Stimulated activated CD8-positive, alpha-beta memory T cell treated with anti-CD3 and anti-CD28 coated beads, Interleukin-12 subunit alpha, Interleukin-12 subunit beta, amount 100 ng/mL, for 24 hours (primary cell): ENCODE measurements at regions not wholly inside any gene's neighbourhood (a gene's known extent, or its start where the extent isn't known, plus 50 kb on each side); places are given as distances from the start of the nearest gene placed in this dataset.

ENCODE experiments used
- DNase-seq: peaks from one replicate; pipeline ENCODE4 v3.0.0-alpha.2; 2020; ENCODE audit errors: extremely low read depth

DNA sequence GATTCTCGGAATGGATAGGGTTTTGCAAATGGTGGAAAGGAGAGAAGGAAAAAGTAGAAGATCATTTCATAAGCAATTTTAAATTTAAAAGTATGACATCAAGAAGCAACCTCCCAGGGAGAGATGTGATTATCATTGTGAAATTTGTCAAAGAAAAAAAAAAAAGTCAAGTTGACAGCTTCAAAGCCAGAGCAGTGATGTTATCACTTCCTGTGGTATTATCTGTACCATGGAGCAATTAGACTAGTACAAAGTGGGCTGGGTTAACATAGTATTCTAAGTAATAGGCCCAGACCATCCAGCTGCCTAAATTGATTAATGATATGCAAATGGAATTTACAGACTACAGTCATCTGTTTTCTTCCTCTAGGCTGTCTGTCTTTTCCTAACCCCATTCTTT is 84.0 kb upstream of the NPY start:
- DNase-seq, result no peak

DNA sequence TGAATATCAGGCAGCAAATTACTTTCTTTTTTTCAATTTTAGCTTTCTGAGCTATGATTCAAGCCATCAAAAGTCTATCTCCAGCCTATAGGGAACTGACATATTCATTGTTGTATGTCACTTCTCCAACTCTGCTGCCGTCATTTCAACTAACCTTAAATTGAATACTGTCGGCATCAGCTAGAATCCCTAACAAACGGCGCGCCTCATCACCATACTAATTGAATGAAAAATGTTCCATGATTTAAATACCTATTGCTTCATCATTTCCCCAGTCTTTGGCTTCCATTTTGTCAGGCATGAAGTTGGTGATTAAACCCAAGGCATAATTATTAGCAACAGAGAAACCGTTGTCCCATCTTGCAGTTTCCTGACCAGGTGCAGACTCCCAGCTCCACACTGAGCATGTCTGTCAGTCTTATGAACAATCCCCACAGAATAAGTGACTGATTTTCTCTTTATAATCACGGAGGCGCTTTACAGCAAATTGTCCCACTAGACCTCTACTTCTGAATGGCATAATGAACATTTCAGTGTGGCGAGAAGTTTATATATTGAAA is 83.5 kb upstream of the NPY start:
- no peak for DNase-seq

DNA sequence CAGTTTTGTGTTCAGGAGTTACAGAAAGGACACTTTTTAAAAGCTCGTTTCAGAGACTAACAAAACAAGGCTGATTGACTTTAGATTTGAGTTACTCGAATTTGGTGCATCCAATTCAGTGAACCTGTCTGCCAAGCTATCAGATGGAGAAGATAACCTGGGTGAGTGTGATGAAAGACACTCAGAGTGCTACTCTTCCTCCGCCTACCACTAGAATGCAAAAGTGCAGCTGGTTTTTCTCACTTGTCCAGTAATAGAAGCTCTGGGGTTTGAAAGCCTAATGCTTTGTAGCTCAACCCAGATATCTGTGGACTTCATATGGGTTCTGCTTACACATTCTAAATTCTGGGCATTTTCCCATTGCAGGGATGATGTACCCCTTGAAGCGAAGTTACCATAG is 82.8 kb upstream of the NPY start:
- no peak for DNase-seq

DNA sequence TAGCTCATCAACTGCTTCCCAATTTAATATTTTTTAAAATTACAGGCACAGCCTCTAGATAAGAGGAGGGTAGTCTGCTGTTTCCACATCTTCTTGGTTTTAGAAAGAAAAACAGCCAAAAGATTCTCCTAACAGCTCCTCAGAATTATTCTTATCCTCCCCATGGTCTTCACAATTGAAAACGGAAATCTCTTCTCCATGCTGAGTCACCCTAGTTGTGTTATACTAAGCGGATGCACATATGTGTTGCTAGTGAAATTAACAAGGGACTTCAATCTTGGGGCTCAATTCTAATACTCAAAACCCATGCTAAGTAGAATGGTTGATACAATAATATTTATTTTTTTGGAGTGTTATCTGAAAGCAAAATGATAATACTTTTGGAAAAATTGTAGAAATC is 71.9 kb upstream of the NPY start:
- DNase-seq, result no peak

DNA sequence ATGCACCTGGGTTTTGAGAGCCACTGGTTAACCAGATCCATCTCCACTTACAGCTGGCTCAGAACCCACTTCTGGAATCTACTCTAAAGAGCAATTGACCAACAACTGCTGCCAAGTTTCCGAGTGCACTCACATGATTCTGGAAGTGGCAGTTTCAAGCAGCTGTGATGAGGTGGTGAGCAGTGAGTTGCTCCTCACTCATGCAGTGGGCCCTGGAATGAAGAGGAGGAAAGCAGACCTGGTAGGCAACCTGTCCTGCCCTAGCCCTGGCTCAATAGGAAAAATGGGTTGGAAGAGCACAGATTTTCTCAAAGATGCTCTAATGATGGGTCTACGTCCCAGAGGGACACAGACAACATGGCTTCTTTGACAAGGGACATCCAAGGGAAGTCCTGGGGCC is 70.7 kb upstream of the NPY start:
- no peak for DNase-seq

DNA sequence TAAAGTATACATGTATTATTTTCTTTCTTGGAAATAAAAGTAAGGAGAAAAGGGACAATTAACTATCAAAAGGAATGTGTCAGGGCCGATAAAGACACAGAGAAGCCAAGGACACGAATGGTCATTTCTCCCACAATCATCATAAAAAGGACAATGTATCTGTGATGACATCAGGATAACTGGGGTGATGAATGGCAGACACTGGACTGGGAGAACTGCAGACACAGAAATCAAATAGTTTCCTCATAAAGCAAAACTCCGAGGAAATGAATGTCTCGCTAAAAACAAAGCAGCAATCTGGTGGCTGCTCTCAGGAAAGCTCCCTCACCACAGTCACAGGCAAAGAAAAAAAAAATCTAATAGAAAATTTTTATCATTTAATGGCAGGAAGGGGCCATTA is 69.3 kb upstream of the NPY start:
- DNase-seq, result no peak

DNA sequence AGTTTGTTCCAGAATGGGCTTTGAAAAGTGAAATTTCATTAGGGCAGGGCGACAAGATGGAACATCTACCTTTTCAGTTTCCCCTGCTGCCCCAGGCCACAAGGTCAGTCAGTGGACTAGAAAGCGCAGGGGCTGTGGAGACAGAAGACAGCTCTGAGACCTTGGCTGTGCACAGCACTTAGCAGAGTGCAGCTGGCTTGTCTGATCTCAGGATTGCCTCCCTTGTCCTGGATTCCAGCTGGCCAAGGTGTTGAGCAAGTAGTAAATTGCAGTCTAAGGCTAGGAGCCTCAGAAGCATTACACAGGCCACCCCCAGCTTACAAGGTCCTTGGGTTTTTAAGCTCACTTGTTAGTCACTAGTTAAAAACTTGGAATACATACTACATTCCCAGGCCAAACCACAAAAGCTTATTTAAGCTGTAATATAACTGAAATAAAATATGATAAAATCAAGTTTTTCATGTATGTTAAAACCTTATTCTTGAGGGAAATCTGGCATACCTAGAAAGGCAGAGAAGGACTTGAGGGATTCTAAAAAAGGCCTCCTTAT is 67.3 kb upstream of the NPY start:
- DNase-seq, result no peak

DNA sequence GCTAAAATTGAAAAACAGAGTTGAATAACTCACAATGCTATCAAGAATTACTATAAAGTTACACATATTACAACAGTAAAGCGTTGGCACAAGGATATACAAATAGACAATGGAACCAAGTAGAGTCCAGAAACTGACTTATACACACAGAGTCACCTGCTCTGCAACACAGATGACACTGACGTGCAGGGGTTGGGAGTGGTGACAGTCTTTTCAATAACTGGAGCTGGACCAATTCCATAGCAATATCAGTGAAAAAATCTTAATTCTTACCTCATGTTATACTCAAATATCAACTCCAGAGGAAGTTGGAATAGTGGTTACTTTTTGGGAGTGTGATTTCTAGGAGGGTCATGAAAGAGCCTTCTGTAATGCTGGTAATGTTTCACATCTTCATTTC is 62.5 kb upstream of the NPY start:
- DNase-seq, result no peak

DNA sequence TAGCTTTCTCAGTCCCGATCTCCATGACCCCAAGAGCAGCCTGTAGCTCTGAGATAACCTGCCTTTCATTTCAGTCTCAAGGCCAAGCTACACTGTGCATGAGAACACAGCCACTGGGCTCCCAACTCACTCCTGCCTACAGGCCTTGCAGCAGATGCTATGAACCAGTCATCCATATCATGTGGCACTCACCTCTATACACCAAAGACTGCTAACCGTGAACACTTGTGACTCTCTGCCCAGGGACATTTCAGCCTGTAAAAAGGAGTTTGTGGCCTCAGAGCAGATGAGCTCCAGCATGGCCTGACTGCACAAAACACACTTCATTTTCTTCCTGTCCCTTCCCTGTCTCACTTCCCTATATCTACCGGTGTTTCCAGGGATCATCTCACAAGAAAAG is 56.9 kb upstream of the NPY start:
- no peak for DNase-seq

DNA sequence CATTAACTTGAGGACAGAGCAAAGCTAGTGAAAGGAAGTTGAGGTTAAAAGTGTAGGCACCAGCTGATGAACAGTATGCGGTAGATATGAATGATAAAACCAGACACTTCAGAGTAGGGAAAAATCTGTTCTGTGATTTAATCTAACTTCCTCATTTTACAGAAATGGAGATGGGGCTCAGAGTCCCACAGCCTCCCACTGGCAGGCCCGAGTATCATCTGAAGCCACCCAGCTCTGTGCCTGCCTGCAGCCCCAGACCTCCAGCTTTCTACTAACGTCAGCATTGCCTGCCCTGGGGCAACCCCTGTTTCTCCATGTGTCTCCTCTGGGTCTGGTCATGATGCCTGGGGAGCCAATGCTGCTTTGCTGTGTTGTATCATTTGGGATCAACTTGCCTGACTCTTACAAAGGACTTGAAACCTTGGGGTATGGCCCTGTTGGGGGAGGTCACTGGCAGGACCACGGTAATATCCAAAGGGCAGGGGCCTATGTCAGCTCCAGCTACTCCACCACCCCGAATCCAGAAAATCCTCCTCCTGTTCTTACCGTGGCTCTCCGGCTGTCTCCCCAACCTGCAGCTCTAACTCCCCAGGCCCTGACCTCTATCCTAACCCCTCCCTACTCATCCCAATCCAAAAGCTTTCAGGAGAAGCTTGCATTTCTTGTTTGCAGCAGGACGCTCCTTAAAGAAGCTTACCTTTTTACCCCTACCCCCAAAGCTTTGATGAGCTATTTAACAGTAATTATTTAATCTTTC is 56.2 kb upstream of the NPY start:
- no peak for DNase-seq

DNA sequence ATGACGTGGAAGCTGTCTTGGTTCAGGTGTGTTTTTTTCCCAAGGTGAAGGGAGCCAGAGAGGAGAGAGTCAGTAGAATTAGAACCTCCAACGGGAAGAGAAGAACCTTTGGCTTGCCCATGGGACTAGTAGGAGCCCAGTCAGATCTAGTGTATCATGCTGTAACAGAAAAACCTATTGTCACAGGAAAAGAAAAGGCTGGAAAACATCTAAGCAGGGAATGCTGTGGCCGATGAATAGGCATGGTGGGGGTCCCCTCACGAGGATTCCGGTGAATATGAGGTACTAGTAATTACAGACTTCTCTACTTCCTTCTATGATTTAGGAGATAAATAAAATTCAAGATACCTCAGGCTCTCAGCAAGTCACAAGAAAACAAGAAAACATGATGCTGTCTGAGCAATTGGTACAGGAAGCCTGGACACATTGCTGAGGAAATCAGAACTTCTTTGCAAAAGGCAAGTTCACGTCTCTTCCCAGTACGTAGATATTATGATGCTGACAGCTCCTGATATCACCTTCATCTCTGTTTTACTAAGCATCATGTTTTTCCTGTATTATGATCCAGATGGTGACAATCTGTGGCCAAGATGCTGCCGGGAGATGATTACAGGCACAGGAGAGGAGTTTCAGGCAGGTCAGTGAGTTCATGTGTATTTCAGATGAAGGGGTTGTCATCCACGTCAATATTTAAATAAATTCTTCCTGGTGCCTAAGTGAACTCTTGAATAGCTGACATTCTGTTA is 54.3 kb upstream of the NPY start:
- DNase-seq, result no peak

DNA sequence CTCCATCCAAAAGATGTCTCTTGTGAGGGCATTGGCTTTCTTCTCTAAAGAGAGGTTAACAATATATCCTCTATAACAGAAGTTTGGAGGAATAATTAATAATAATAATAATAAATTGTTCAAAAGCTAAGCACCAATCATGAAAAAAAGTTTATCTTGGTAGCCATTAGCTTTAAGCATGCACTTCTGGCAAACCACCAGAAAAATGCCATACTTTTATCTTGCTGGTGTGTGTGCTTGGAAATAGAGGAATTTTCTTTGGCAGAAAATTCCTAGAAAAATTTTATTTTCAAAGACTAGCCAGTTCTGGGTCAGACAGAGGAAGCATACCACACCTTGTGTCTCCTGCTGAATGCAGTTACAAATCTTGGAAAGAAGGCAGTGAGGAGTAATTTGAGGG is 52.5 kb upstream of the NPY start:
- no peak for DNase-seq

DNA sequence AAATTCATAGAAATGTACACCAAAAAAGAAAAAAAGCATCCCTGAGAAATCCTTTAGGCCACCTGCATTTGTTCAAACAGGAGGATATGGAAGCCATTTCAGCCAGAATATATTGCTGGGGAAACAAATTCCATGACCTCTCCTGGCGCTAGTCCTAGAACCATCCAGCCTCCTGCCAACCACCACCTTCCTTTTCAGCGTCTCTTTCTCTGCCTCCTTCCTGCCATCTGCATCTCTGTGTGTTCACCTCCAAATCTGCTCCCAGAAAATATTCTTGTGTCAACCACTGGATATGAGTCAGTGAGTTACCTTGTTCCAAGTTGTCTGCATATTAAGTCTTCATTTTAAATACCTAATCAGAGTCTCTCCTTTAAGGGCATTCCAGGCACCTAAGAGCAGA is 50.6 kb upstream of the NPY start:
- DNase-seq, result no peak
